ENCODE measurements at regions not wholly inside any gene's neighbourhood (a gene's known extent, or its start where the extent isn't known, plus 50 kb on each side); places are given as distances from the start of the nearest gene placed in this dataset.

DNA sequence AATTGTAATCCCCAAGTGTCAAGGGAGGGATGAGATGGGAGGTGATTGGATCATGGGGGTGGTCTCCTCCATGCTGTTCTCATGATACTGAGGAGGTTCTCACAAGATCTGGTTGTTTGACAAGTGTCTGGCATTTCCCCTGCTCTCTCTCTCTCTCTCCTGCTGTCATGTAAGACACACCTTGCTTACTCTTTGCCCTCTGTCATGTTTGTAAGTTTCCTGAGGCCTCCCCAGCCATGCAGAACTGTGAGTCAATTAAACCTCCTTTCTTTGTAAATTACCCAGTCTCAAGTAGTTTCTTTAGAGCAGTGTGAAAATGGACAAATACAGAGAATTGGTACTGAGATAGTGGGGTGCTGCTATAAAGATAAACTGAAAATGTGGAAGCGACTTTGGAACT lies 207.9 kb downstream of the HINT1 start:
- TF ChIP-seq, protein P1, sequence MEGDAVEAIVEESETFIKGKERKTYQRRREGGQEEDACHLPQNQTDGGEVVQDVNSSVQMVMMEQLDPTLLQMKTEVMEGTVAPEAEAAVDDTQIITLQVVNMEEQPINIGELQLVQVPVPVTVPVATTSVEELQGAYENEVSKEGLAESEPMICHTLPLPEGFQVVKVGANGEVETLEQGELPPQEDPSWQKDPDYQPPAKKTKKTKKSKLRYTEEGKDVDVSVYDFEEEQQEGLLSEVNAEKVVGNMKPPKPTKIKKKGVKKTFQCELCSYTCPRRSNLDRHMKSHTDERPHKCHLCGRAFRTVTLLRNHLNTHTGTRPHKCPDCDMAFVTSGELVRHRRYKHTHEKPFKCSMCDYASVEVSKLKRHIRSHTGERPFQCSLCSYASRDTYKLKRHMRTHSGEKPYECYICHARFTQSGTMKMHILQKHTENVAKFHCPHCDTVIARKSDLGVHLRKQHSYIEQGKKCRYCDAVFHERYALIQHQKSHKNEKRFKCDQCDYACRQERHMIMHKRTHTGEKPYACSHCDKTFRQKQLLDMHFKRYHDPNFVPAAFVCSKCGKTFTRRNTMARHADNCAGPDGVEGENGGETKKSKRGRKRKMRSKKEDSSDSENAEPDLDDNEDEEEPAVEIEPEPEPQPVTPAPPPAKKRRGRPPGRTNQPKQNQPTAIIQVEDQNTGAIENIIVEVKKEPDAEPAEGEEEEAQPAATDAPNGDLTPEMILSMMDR (conservative IDR thresholded peaks at IDR 0.05; ENCODE audit: low read depth in 2 of 2), result no peak
- TF ChIP-seq POLR2AphosphoS5 (IDR thresholded peaks at IDR 0.05; ENCODE audit: low read depth), result no peak
- TF ChIP-seq EZH2 (IDR thresholded peaks at IDR 0.05; ENCODE audit: low read depth, unreplicated experiment), result no peak
- no peak for TF ChIP-seq JUNB (IDR thresholded peaks at IDR 0.05; ENCODE audit: unreplicated experiment)
- TF ChIP-seq ETS1 (IDR thresholded peaks at IDR 0.05), result no peak

Measured in GM23338 (cell line).